ENCODE measurements at regions not wholly inside any gene's neighbourhood (a gene's known extent, or its start where the extent isn't known, plus 50 kb on each side); places are given as distances from the start of the nearest gene placed in this dataset.
"Not testable (repeated sequence)": the region's sequence is repeated elsewhere in the genome, so short reads cannot be mapped to it uniquely, and the experiment has no call there.

GRCh38 chr6:141252828-141253608 lies 879.7 kb upstream of the GJE1 start:
- no peak for DNase-seq (ENCODE audit: low read depth in 2 of 2)

GRCh38 chr6:141251286-141251685 lies 881.4 kb upstream of the GJE1 start:
- no peak for DNase-seq (ENCODE audit: low read depth in 2 of 2)

GRCh38 chr6:141248021-141248799 lies 884.5 kb upstream of the GJE1 start:
- no peak for DNase-seq (ENCODE audit: low read depth in 2 of 2)

GRCh38 chr6:141244366-141244765 lies 888.4 kb upstream of the GJE1 start:
- DNase-seq (ENCODE audit: low read depth in 2 of 2), result no peak

- no peak for DNase-seq (ENCODE audit: low read depth in 2 of 2)
These were observed 889.8 kb upstream of the GJE1 start for GRCh38 chr6:141242957-141243356.

- no peak for DNase-seq (ENCODE audit: low read depth in 2 of 2)
These were observed 903.4 kb upstream of the GJE1 start for GRCh38 chr6:141229296-141229695.

- DNase-seq (ENCODE audit: low read depth in 2 of 2), result no peak
These were observed 914.1 kb upstream of the GJE1 start for GRCh38 chr6:141218583-141218982.

- no peak for DNase-seq (ENCODE audit: low read depth in 2 of 2)
These were observed 916.0 kb upstream of the GJE1 start for GRCh38 chr6:141216726-141217125.

- no peak for DNase-seq (ENCODE audit: low read depth in 2 of 2)
These were observed 920.4 kb upstream of the GJE1 start for GRCh38 chr6:141212296-141212695.

- DNase-seq (ENCODE audit: low read depth in 2 of 2), result no peak
These were observed 920.9 kb upstream of the GJE1 start for GRCh38 chr6:141211845-141212244.

- DNase-seq (ENCODE audit: low read depth in 2 of 2), result no peak
These were observed 921.8 kb upstream of the GJE1 start for GRCh38 chr6:141210901-141211300.

GRCh38 chr6:141209890-141210289 lies 922.8 kb upstream of the GJE1 start:
- no peak for DNase-seq (ENCODE audit: low read depth in 2 of 2)

GRCh38 chr6:141208101-141208500 lies 924.6 kb upstream of the GJE1 start:
- DNase-seq (ENCODE audit: low read depth in 2 of 2), result no peak

- DNase-seq (ENCODE audit: low read depth in 2 of 2), result no peak
These were observed 928.7 kb upstream of the GJE1 start for GRCh38 chr6:141203902-141204575.

- no peak for DNase-seq (ENCODE audit: low read depth in 2 of 2)
These were observed 930.1 kb upstream of the GJE1 start for GRCh38 chr6:141202626-141203025.

- no peak for DNase-seq (ENCODE audit: low read depth in 2 of 2)
These were observed 933.7 kb upstream of the GJE1 start for GRCh38 chr6:141199074-141199473.

- no peak for DNase-seq (ENCODE audit: low read depth in 2 of 2)
These were observed 937.4 kb upstream of the GJE1 start for GRCh38 chr6:141195251-141195832.

- no peak for DNase-seq (ENCODE audit: low read depth in 2 of 2)
These were observed 949.4 kb upstream of the GJE1 start for GRCh38 chr6:141183368-141183767.

GRCh38 chr6:141175458-141175857 lies 957.3 kb upstream of the GJE1 start:
- not testable (repeated sequence) for DNase-seq (ENCODE audit: low read depth in 2 of 2)

- no peak for DNase-seq (ENCODE audit: low read depth in 2 of 2)
These were observed 957.8 kb upstream of the GJE1 start for GRCh38 chr6:141174932-141175331.

- no peak for DNase-seq (ENCODE audit: low read depth in 2 of 2)
These were observed 959.2 kb upstream of the GJE1 start for GRCh38 chr6:141173529-141173928.

- DNase-seq (ENCODE audit: low read depth in 2 of 2), result no peak
These were observed 963.3 kb upstream of the GJE1 start for GRCh38 chr6:141169419-141169818.
